OCI-LY1 (cell line): ENCODE measurements at regions not wholly inside any gene's neighbourhood (a gene's known extent, or its start where the extent isn't known, plus 50 kb on each side); places are given as distances from the start of the nearest gene placed in this dataset.

ENCODE experiments used
- EZH2 ChIP-seq: fragments of 200-600 bp; sonication (generic), shearing (Covaris generic); IDR thresholded peaks from 2 replicates; pipeline ENCODE4 v1.8.0; 2017; ENCODE audit warnings: borderline replicate concordance, mixed run types, mild to moderate bottlenecking, antibody characterized with exemption, low read length, moderate library complexity, mixed read lengths
- TF ChIP-seq, protein P1 (sequence below): fragments of 200-600 bp; sonication (generic), shearing (Covaris generic); IDR thresholded peaks from 2 replicates; pipeline ENCODE4 v1.5.1; 2017; ENCODE audit warnings: mild to moderate bottlenecking, antibody characterized with exemption, low read length, moderate library complexity, mixed read lengths

DNA sequence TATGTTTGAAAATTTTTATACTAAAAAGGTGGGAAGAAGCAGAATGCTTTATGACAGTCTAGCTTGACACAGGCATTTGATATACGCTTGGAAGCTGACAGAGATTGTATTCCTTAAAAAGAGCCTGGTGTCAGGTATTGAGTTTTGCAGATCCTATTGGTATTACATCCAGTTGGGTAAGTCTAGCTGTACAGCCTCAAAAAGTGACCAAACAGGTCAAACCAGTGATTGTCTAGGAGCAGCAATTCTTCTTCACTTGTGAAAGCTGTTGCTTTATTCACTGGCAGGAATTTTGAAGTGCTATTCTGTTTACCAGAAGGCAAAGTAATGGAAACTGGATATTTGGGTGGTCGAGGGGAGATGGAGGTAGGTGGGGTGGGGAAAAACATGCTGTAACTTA, 77.5 kb downstream of the UCHL1 start:
- TF ChIP-seq, protein P1, sequence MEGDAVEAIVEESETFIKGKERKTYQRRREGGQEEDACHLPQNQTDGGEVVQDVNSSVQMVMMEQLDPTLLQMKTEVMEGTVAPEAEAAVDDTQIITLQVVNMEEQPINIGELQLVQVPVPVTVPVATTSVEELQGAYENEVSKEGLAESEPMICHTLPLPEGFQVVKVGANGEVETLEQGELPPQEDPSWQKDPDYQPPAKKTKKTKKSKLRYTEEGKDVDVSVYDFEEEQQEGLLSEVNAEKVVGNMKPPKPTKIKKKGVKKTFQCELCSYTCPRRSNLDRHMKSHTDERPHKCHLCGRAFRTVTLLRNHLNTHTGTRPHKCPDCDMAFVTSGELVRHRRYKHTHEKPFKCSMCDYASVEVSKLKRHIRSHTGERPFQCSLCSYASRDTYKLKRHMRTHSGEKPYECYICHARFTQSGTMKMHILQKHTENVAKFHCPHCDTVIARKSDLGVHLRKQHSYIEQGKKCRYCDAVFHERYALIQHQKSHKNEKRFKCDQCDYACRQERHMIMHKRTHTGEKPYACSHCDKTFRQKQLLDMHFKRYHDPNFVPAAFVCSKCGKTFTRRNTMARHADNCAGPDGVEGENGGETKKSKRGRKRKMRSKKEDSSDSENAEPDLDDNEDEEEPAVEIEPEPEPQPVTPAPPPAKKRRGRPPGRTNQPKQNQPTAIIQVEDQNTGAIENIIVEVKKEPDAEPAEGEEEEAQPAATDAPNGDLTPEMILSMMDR: no peak
- TF ChIP-seq EZH2: no peak
